WTC11 (cell line): ENCODE measurements at regions not wholly inside any gene's neighbourhood (a gene's known extent, or its start where the extent isn't known, plus 50 kb on each side); places are given as distances from the start of the nearest gene placed in this dataset.

Experiments used
- ATAC-seq: fragments of 200-7000 bp; cut with Tn5 transposase; 2 replicates; pipeline ENCODE4 v1.10.0; 2021; ENCODE audit warnings: mild to moderate bottlenecking, moderate library complexity
- CTCF ChIA-PET: fragments of 300-600 bp; sonication (Branson Sonifier 250); formaldehyde crosslinking; loops from one replicate; lab custom pipeline; 2021; ENCODE audit warnings: antibody characterized with exemption; lab: Charles Lee
- POLR2A ChIA-PET: fragments of 350-600 bp; sonication (Branson Sonifier 250); formaldehyde crosslinking; loops from one replicate; lab custom pipeline; 2021; ENCODE audit warnings: antibody characterized with exemption; lab: Charles Lee
- DNase-seq: peaks from one replicate; pipeline ENCODE4 v3.0.0; 2021; ENCODE audit warnings: low spot score
- H3K27ac Mint-ChIP-seq: 2 replicates; pipeline ENCODE4 v1.8.0; 2021; ENCODE audit warnings: mixed read lengths
- H3K27me3 Mint-ChIP-seq: 2 replicates; pipeline ENCODE4 v1.8.0; 2021; ENCODE audit warnings: low read depth, mild to moderate bottlenecking, moderate library complexity, mixed read lengths
- H3K36me3 Mint-ChIP-seq: 2 replicates; pipeline ENCODE4 v1.8.0; 2021; ENCODE audit warnings: mixed read lengths
- H3K4me1 Mint-ChIP-seq: 2 replicates; pipeline ENCODE4 v1.8.0; 2022; ENCODE audit warnings: mixed read lengths
- H3K4me3 Mint-ChIP-seq: 2 replicates; pipeline ENCODE4 v1.8.0; 2021; ENCODE audit warnings: mild to moderate bottlenecking, moderate library complexity, mixed read lengths
- H3K9me3 Mint-ChIP-seq: 2 replicates; pipeline ENCODE4 v1.8.0; 2021; ENCODE audit warnings: mixed read lengths
- AR ChIP-seq: fragments of 250-450 bp; sonication (Bioruptor Pico); IDR thresholded peaks from 2 replicates; pipeline ENCODE4 v1.9.0; 2021; ENCODE audit warnings: mild to moderate bottlenecking
- ATF3 ChIP-seq: sonication (generic); formaldehyde crosslinking; conservative IDR thresholded peaks from 2 replicates; pipeline ENCODE4 v1.8.1; 2022; ENCODE audit warnings: mild to moderate bottlenecking, missing genetic modification reagents
- CREM ChIP-seq: sonication (generic); formaldehyde crosslinking; IDR thresholded peaks from 2 replicates; pipeline ENCODE4 v1.8.1; 2022; ENCODE audit warnings: mild to moderate bottlenecking, missing genetic modification reagents, moderate library complexity
- ELF4 ChIP-seq: sonication (generic); formaldehyde crosslinking; IDR thresholded peaks from 2 replicates; pipeline ENCODE4 v1.8.1; 2022; ENCODE audit warnings: low read depth, mild to moderate bottlenecking, moderate library complexity, missing genetic modification reagents
- ETV6 ChIP-seq: sonication (generic); formaldehyde crosslinking; IDR thresholded peaks from 2 replicates; pipeline ENCODE4 v1.8.1; 2022; ENCODE audit warnings: mild to moderate bottlenecking, missing genetic modification reagents
- FOXP4 ChIP-seq: sonication (generic); formaldehyde crosslinking; IDR thresholded peaks from 2 replicates; pipeline ENCODE4 v1.8.0; 2022; ENCODE audit warnings: mild to moderate bottlenecking, missing genetic modification reagents
- GRHL2 ChIP-seq: fragments of 250-450 bp; sonication (Bioruptor Pico); IDR thresholded peaks from 2 replicates; pipeline ENCODE4 v1.8.0; 2022; ENCODE audit warnings: mild to moderate bottlenecking, moderate library complexity; ENCODE audit not compliant: insufficient replicate concordance, severe bottlenecking
- HMGA2 ChIP-seq: fragments of 250-450 bp; sonication (Bioruptor Pico); IDR thresholded peaks from 2 replicates; pipeline ENCODE4 v1.4.0; 2021; ENCODE audit warnings: mild to moderate bottlenecking, moderate library complexity
- HMGXB4 ChIP-seq: sonication (generic); formaldehyde crosslinking; IDR thresholded peaks from 2 replicates; pipeline ENCODE4 v1.8.1; 2023; ENCODE audit warnings: mild to moderate bottlenecking, moderate library complexity, missing genetic modification reagents
- IRF2 ChIP-seq: sonication (generic); formaldehyde crosslinking; IDR thresholded peaks from 2 replicates; pipeline ENCODE4 v1.8.0; 2022; ENCODE audit warnings: low read depth, missing genetic modification reagents, borderline replicate concordance
- KAT7 ChIP-seq: sonication (generic); formaldehyde crosslinking; IDR thresholded peaks from 2 replicates; pipeline ENCODE4 v1.8.1; 2023; ENCODE audit warnings: missing genetic modification reagents, mild to moderate bottlenecking, borderline replicate concordance
- NR3C1 ChIP-seq: sonication (generic); formaldehyde crosslinking; conservative IDR thresholded peaks from 2 replicates; pipeline ENCODE4 v1.8.1; 2023; ENCODE audit warnings: low read depth, mild to moderate bottlenecking, missing genetic modification reagents
- OVOL2 ChIP-seq: fragments of 250-450 bp; sonication (Bioruptor Pico); IDR thresholded peaks from 2 replicates; pipeline ENCODE4 v1.9.0; 2021; ENCODE audit warnings: mild to moderate bottlenecking, borderline replicate concordance
- RORB ChIP-seq: fragments of 250-450 bp; sonication (Bioruptor Pico); IDR thresholded peaks from 2 replicates; pipeline ENCODE4 v1.9.0; 2021; ENCODE audit warnings: mild to moderate bottlenecking
- SOX15 ChIP-seq: fragments of 250-450 bp; sonication (Bioruptor Pico); IDR thresholded peaks from 2 replicates; pipeline ENCODE4 v1.9.0; 2021; ENCODE audit warnings: mild to moderate bottlenecking
- TEAD1 ChIP-seq: sonication (generic); formaldehyde crosslinking; IDR thresholded peaks from 2 replicates; pipeline ENCODE4 v1.8.0; 2022; ENCODE audit warnings: mild to moderate bottlenecking, missing genetic modification reagents
- TEAD4 ChIP-seq: sonication (generic); formaldehyde crosslinking; IDR thresholded peaks from 2 replicates; pipeline ENCODE4 v1.8.0; 2022; ENCODE audit warnings: mild to moderate bottlenecking, missing genetic modification reagents
- USF1 ChIP-seq: sonication (generic); formaldehyde crosslinking; IDR thresholded peaks from 2 replicates; pipeline ENCODE4 v1.8.0; 2022; ENCODE audit warnings: mild to moderate bottlenecking, missing genetic modification reagents
- ZBTB43 ChIP-seq: sonication (generic); formaldehyde crosslinking; IDR thresholded peaks from 2 replicates; pipeline ENCODE4 v1.8.1; 2023; ENCODE audit warnings: mild to moderate bottlenecking, missing genetic modification reagents
- ZNF121 ChIP-seq: sonication (generic); formaldehyde crosslinking; IDR thresholded peaks from 2 replicates; pipeline ENCODE4 v1.8.0; 2023; ENCODE audit warnings: missing genetic modification reagents
- ZNF219 ChIP-seq: sonication (generic); formaldehyde crosslinking; IDR thresholded peaks from 2 replicates; pipeline ENCODE4 v1.8.0; 2023; ENCODE audit warnings: missing genetic modification reagents, mild to moderate bottlenecking, borderline replicate concordance

GRCh38 chr1:178580876-178581275 lies 68.0 kb downstream of the TEX35 start (continued):
- no peak for TF ChIP-seq HMGA2 (CRISPR knock-in tag)
- no peak for TF ChIP-seq OVOL2 (CRISPR knock-in tag)
- TF ChIP-seq ZNF121: no peak
- no peak for TF ChIP-seq ZBTB43 (CRISPR knock-in tag)
- no peak for TF ChIP-seq RORB
- TF ChIP-seq FOXP4 (CRISPR knock-in tag): no peak
- TF ChIP-seq USF1: no peak
- no peak for TF ChIP-seq IRF2 (CRISPR knock-in tag)

- no peaks in the 10 kb centered on the region for H3K9me3 Mint-ChIP-seq
- peaks cover 5% of the 10 kb centered on the region for H3K27me3 Mint-ChIP-seq
- TF ChIP-seq CREM (CRISPR knock-in tag) (peak; percentile 47; the same call in 1 of the 2 replicates), ETV6 (CRISPR knock-in tag) (peak; percentile 43; the same call in 1 of the 2 replicates), NR3C1 (CRISPR knock-in tag) (no peak), SOX15 (CRISPR knock-in tag) (no peak), HMGXB4 (CRISPR knock-in tag) (no peak), TEAD1 (CRISPR knock-in tag) (peak; percentile 61; the same call in 1 of the 2 replicates)
- DNase-seq: peak; percentile 77
- POLR2A ChIA-PET: interaction anchor here (0.9 to 1.6 kb wide), 3 partner anchors 9 to 24 kb away, joined by 3 to 4 read pairs (median 4); no protein-coding TSS in a partner anchor
- no peaks in the 10 kb centered on the region for H3K36me3 Mint-ChIP-seq
- H3K27ac Mint-ChIP-seq: peak overlapping the region; percentile 98
- CTCF ChIA-PET: interaction anchor here (0.5 to 1.9 kb wide), 24 partner anchors 9 to 1985 kb away, joined by 3 to 20 read pairs (median 4); no protein-coding TSS in a partner anchor
- peak; percentile 95 for ATAC-seq
- H3K4me1 Mint-ChIP-seq: peaks cover 59% of the 10 kb centered on the region
- peak overlapping the region; percentile 42 for H3K4me3 Mint-ChIP-seq
These were observed 68.7 kb downstream of the TEX35 start for GRCh38 chr1:178581351-178582303.

- Mint-ChIP-seq H3K27me3 (peaks cover 33% of the 10 kb centered on the region), H3K9me3 (peaks cover 10% of the 10 kb centered on the region), H3K4me3 (no peak overlapping the region), H3K27ac (no peak overlapping the region), H3K36me3 (peaks cover 10% of the 10 kb centered on the region; the same call in 1 of the 2 replicates), H3K4me1 (peaks cover 19% of the 10 kb centered on the region)
- ChIA-PET POLR2A (no interaction called here), CTCF (interaction anchor here (0.8 to 1.9 kb wide), 8 partner anchors 9 to 416 kb away, joined by 3 to 13 read pairs (median 6); no protein-coding TSS in a partner anchor)
- ATAC-seq (no peak), DNase-seq (no peak)
- TF ChIP-seq ZNF121 (no peak), TEAD4 (no peak), NR3C1 (CRISPR knock-in tag) (no peak), ATF3 (no peak), AR (no peak), ELF4 (CRISPR knock-in tag) (no peak), ZNF219 (no peak), IRF2 (CRISPR knock-in tag) (no peak), KAT7 (CRISPR knock-in tag) (no peak), GRHL2 (CRISPR knock-in tag) (no peak)
These were observed 74.2 kb downstream of the TEX35 start for GRCh38 chr1:178587096-178587495.
